Osteocyte (in vitro differentiated cells): ENCODE measurements at regions not wholly inside any gene's neighbourhood (a gene's known extent, or its start where the extent isn't known, plus 50 kb on each side); places are given as distances from the start of the nearest gene placed in this dataset.
"Not testable (repeated sequence)": the region's sequence is repeated elsewhere in the genome, so short reads cannot be mapped to it uniquely, and the experiment has no call there.

ENCODE experiments used
- DNase-seq: peaks from one replicate; pipeline ENCODE4 v3.0.0; 2021; ENCODE audit warnings: mixed read lengths; ENCODE audit not compliant: unreplicated experiment; ENCODE audit errors: extremely low spot score
- H3K27ac Mint-ChIP-seq: one replicate; pipeline ENCODE4 v1.8.0; 2021; ENCODE audit warnings: mild to moderate bottlenecking, mixed read lengths; ENCODE audit not compliant: unreplicated experiment
- H3K27me3 Mint-ChIP-seq: one replicate; pipeline ENCODE4 v1.8.0; 2021; ENCODE audit warnings: mixed read lengths; ENCODE audit not compliant: unreplicated experiment
- H3K36me3 Mint-ChIP-seq: one replicate; pipeline ENCODE4 v1.8.0; 2021; ENCODE audit warnings: mixed read lengths; ENCODE audit not compliant: unreplicated experiment
- H3K4me1 Mint-ChIP-seq: one replicate; pipeline ENCODE4 v1.8.0; 2021; ENCODE audit warnings: mixed read lengths; ENCODE audit not compliant: unreplicated experiment
- H3K4me3 Mint-ChIP-seq: one replicate; pipeline ENCODE4 v1.8.0; 2021; ENCODE audit warnings: mild to moderate bottlenecking, moderate library complexity, mixed read lengths; ENCODE audit not compliant: unreplicated experiment
- H3K9me3 Mint-ChIP-seq: one replicate; pipeline ENCODE4 v1.8.0; 2021; ENCODE audit warnings: mixed read lengths; ENCODE audit not compliant: unreplicated experiment
- CTCF ChIP-seq: fragments of 200-600 bp; sonication (generic); IDR thresholded peaks from 2 replicates; pipeline ENCODE4 v1.5.0; 2021; ENCODE audit warnings: antibody characterized with exemption, mild to moderate bottlenecking, moderate library complexity

DNA sequence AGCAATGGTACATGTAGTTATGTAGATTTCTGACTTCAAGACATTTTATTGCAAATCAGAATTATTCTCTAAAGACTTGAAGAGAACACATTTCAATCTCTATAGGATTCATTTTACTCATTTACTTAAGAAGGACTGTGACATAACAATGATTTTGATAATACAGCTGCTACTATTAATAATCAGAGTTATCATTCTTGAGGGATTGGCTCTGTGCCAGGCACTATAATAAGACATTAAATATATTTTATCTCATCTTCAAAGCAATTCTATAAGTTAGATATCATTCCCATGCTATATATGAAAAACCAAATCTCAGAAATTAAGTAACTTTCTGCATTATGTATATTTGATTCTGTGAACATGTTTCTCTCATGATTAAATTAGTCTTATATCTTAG, 103.7 kb upstream of the CALCR start:
- Mint-ChIP-seq H3K4me1 (no peaks in the 10 kb centered on the region), H3K27ac (no peak overlapping the region), H3K9me3 (no peaks in the 10 kb centered on the region), H3K27me3 (peaks cover 17% of the 10 kb centered on the region), H3K36me3 (no peaks in the 10 kb centered on the region), H3K4me3 (no peak overlapping the region)
- no peak for DNase-seq
- no peak for TF ChIP-seq CTCF

- TF ChIP-seq CTCF, result no peak
Measured at GRCh38 chr7:93663561-93664299, 89.2 kb upstream of the CALCR start.

DNA sequence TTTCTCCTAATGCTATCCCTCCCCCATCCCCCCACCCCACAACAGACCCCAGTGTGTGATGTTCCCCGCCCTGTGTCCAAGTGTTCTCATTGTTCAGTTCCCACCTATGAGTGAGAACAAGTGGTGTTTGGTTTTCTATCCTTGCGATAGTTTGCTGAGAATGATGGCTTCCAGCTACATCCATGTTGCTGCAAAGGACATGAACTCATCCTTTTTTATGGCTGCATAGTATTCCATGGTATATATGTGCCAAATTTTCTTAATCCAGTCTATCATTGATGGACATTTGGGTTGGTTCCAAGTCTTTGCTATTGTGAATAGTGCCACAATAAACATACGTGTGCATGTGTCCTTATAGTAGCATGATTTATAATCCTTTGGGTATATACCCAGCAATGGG, 83.6 kb upstream of the CALCR start:
- H3K9me3 Mint-ChIP-seq, H3K27ac Mint-ChIP-seq, DNase-seq, H3K36me3 Mint-ChIP-seq, H3K4me1 Mint-ChIP-seq, H3K4me3 Mint-ChIP-seq: not testable (repeated sequence)
- peaks cover 38% of the 10 kb centered on the region for H3K27me3 Mint-ChIP-seq

More at GRCh38 chr7:93663561-93664299, 89.2 kb upstream of the CALCR start:
- peaks cover 22% of the 10 kb centered on the region for H3K27me3 Mint-ChIP-seq
- H3K36me3 Mint-ChIP-seq, result no peaks in the 10 kb centered on the region
- no peaks in the 10 kb centered on the region for H3K4me1 Mint-ChIP-seq
- H3K4me3 Mint-ChIP-seq, result no peak overlapping the region
- no peak for DNase-seq
- no peak overlapping the region for H3K27ac Mint-ChIP-seq
- no peaks in the 10 kb centered on the region for H3K9me3 Mint-ChIP-seq

DNA sequence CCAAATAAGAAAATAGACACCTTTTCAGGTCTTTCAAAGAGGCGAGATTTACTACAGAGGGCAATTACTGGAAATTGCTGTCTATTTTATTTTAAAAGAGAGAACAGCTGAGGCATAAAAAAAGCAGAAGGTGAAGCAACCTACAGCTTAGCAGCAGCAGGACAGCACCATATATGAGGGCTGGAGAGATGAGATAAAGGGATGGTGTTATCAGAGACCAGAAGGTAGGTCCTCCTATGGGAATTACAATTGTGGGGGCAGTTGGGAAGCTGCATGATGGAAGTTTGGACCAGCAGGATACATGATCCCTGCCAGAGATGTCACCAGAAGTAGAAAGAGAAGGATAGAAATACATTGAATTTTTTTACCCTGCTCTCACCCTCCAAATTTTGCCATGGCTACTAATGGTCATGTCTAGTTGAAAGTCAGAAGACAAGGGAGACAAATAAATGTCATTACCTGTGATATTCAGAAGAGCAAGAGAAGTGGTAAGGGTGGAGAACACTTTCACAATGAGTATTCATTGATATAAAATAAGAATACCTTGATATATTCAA, 77.2 kb upstream of the CALCR start:
- TF ChIP-seq CTCF, result no peak
- no peak overlapping the region for H3K27ac Mint-ChIP-seq
- H3K4me1 Mint-ChIP-seq, result no peaks in the 10 kb centered on the region
- no peaks in the 10 kb centered on the region for H3K36me3 Mint-ChIP-seq
- H3K27me3 Mint-ChIP-seq, result peaks cover 49% of the 10 kb centered on the region
- H3K4me3 Mint-ChIP-seq, result no peak overlapping the region
- H3K9me3 Mint-ChIP-seq, result no peaks in the 10 kb centered on the region
- DNase-seq, result no peak

DNA sequence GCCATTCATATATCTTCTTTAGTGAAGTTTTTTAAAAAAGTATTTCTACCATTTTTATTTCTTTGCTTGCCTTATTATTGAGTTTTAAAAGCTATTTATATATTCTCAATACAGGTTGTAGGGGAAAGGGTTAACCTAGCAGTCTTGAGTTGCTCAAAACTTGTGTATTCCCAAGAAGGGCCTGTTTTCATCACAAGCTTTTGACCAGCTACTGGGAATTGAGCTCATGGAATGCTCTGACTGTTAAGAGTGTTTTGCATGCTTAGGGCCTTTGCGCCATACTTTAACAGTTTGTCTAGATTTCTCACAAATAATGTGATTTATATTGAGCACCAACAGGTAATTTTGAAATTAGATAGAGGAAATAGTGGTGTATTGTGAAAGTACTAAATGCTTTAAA, 72.0 kb upstream of the CALCR start:
- Mint-ChIP-seq H3K9me3 (no peaks in the 10 kb centered on the region), H3K4me3 (no peak overlapping the region), H3K27ac (no peak overlapping the region), H3K4me1 (no peaks in the 10 kb centered on the region), H3K36me3 (no peaks in the 10 kb centered on the region), H3K27me3 (peaks cover 22% of the 10 kb centered on the region)
- DNase-seq, result no peak
- TF ChIP-seq CTCF, result no peak
